B cell (primary cell): ENCODE measurements at regions not wholly inside any gene's neighbourhood (a gene's known extent, or its start where the extent isn't known, plus 50 kb on each side); places are given as distances from the start of the nearest gene placed in this dataset.
"Not testable (repeated sequence)": the region's sequence is repeated elsewhere in the genome, so short reads cannot be mapped to it uniquely, and the experiment has no call there.

ENCODE experiments used
- ATAC-seq: fragments of 200-7000 bp; cut with Tn5 transposase; one replicate; pipeline ENCODE4 v1.10.0; 2021; ENCODE audit warnings: low read depth, mild to moderate bottlenecking, moderate number of reproducible peaks, moderate library complexity
- CTCF ChIA-PET: fragments of 350-600 bp; sonication (Branson Sonifier 250); formaldehyde crosslinking; loops from one replicate; lab custom pipeline; 2021; ENCODE audit warnings: antibody characterized with exemption, inconsistent platforms; lab: Charles Lee
- POLR2A ChIA-PET: fragments of 350-600 bp; sonication (Branson Sonifier 250); formaldehyde crosslinking; loops from one replicate; lab custom pipeline; 2021; ENCODE audit warnings: antibody characterized with exemption; lab: Charles Lee
- DNase-seq: peaks from one replicate; pipeline ENCODE4 v3.0.0; 2013
- H2AFZ ChIP-seq: 2 replicates; pipeline ENCODE4 v1.6.1; 2012; ENCODE audit warnings: mild to moderate bottlenecking, low read depth, low read length; ENCODE audit not compliant: insufficient read depth, poor library complexity, severe bottlenecking
- H3K27ac ChIP-seq, 2 donors: 1 replicate in 1 of 2; 2 replicates in 1 of 2; pipeline ENCODE4 v1.5.1; 2012 to 2013; ENCODE audit warnings: low read length in 2 of 2, mild to moderate bottlenecking in 2 of 2, moderate library complexity in 1 of 2
- H3K27me3 ChIP-seq, 4 experiments: fragments of 200-600 bp in 1 of 4; sonication (generic) in 1 of 4; replicated peaks in 1 of 4; 1 replicate in 2 of 4; 2 replicates in 2 of 4; pipeline versions ENCODE4 v1.6.1 to v1.7.0; 2013 to 2016; ENCODE audit warnings: low read length in 3 of 4, mild to moderate bottlenecking in 2 of 4, mixed read lengths in 1 of 4, moderate library complexity in 1 of 4; ENCODE audit not compliant: insufficient read depth in 4 of 4, control insufficient read depth in 3 of 4; ENCODE audit errors: control extremely low read depth in 1 of 4
- H3K36me3 ChIP-seq, 2 experiments: replicated peaks in 1 of 2; 1 replicate in 1 of 2; 2 replicates in 1 of 2; pipeline versions ENCODE4 v1.6.1 to v1.7.1; 2013; ENCODE audit warnings: low read length in 1 of 2; ENCODE audit not compliant: insufficient read depth in 2 of 2, control insufficient read depth in 1 of 2; ENCODE audit errors: control extremely low read depth in 1 of 2, extremely low read depth in 1 of 2
- H3K4me1 ChIP-seq, 2 donors: fragments of 200-600 bp in 1 of 2; sonication (generic) in 1 of 2; 1 replicate in 1 of 2; 2 replicates in 1 of 2; pipeline versions ENCODE4 v1.5.1 to v1.6.1; 2013 to 2017; ENCODE audit warnings: low read length in 2 of 2; ENCODE audit not compliant: control insufficient read depth in 2 of 2, insufficient read depth in 2 of 2
- H3K4me2 ChIP-seq: replicated peaks from 2 replicates; pipeline ENCODE3; 2012; ENCODE audit warnings: mild to moderate bottlenecking, low read depth, low read length; ENCODE audit not compliant: poor library complexity, severe bottlenecking
- H3K4me3 ChIP-seq, 5 experiments: fragments of 200-600 bp in 1 of 5; sonication (generic) in 1 of 5; 1 replicate in 3 of 5; 2 replicates in 2 of 5; pipeline versions ENCODE4 v1.5.1 to v1.7.0; 2011 to 2016; ENCODE audit warnings: low read length in 4 of 5, mild to moderate bottlenecking in 4 of 5, low read depth in 2 of 5, control low read depth in 1 of 5, moderate library complexity in 1 of 5; ENCODE audit not compliant: insufficient read depth in 1 of 5; ENCODE audit errors: control extremely low read depth in 1 of 5, extremely low read depth in 1 of 5
- H3K79me2 ChIP-seq: fragments of 200-600 bp; sonication (generic); one replicate; pipeline ENCODE4 v1.6.0; 2016; ENCODE audit warnings: low read length; ENCODE audit not compliant: control insufficient read depth, insufficient read depth
- H3K9ac ChIP-seq: fragments of 200-600 bp; sonication (generic); 2 replicates; pipeline ENCODE4 v1.6.1; 2017; ENCODE audit warnings: mild to moderate bottlenecking, low read length, moderate library complexity
- H3K9me3 ChIP-seq, 3 donors: one replicate each; pipeline versions ENCODE4 v1.6.1 to v1.7.1; 2013; ENCODE audit warnings: low read length in 2 of 3; ENCODE audit not compliant: control insufficient read depth in 2 of 3, insufficient read depth in 1 of 3; ENCODE audit errors: control extremely low read depth in 1 of 3
- H4K20me1 ChIP-seq: 2 replicates; pipeline ENCODE4 v1.6.0; 2012; ENCODE audit warnings: mild to moderate bottlenecking, low read length; ENCODE audit not compliant: insufficient read depth, control insufficient read depth, poor library complexity, severe bottlenecking
- H3K27ac Mint-ChIP-seq: one replicate; pipeline ENCODE4 v1.8.0; 2021; ENCODE audit warnings: mixed read lengths
- H3K27me3 Mint-ChIP-seq: one replicate; pipeline ENCODE4 v1.8.0; 2021; ENCODE audit warnings: mixed read lengths
- H3K4me1 Mint-ChIP-seq: one replicate; pipeline ENCODE4 v1.8.0; 2021; ENCODE audit warnings: mixed read lengths
- H3K4me3 Mint-ChIP-seq: one replicate; pipeline ENCODE4 v1.8.0; 2021; ENCODE audit warnings: mixed read lengths
- H3K9me3 Mint-ChIP-seq: one replicate; pipeline ENCODE4 v1.8.0; 2022; ENCODE audit warnings: mixed read lengths; ENCODE audit not compliant: insufficient read depth
- EZH2 ChIP-seq: IDR thresholded peaks from 2 replicates; pipeline ENCODE4 v1.6.1; 2012; ENCODE audit warnings: borderline replicate concordance, low read depth, mild to moderate bottlenecking, moderate library complexity, low read length; ENCODE audit not compliant: insufficient read depth, poor library complexity, severe bottlenecking
- WGBS: methylation state at CpG from one replicate; pipeline ENCODE4 v1.1.5; 2013; ENCODE audit warnings: missing lambda C conversion rate; ENCODE audit not compliant: insufficient coverage; 5-methylcytosine and 5-hydroxymethylcytosine counted together
- intact Hi-C: fragments of 100-400 bp; cut with micrococcal nuclease; formaldehyde crosslinking; loops from one replicate; pipeline ENCODE4 v1.10.0; 2022
- TF ChIP-seq, protein P1 (sequence below): fragments of 200-600 bp; IDR thresholded peaks from one replicate; pipeline ENCODE4 v1.8.0; 2022; ENCODE audit warnings: antibody characterized with exemption, mild to moderate bottlenecking

DNA sequence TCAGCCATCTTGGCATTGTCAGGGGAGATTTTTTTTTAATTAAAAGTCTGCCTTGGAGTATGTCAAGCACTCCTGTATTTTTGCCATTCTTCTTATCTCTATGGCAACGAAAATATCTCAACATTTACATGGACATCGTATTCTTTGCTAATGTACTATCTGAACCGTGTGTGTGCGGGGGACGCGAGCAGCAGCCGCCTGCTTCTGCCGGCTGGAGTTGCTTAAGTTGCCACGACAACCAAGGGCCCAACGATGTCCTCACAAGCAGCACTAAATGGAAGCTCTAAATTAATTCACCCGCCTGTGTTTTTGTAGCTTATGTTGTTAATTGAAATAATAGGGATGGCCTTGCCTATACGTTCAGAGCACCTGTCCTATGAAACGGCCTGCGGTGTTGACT, 309.5 kb downstream of the TEX29 start:
- no peak overlapping the region for H3K4me3 Mint-ChIP-seq

DNA sequence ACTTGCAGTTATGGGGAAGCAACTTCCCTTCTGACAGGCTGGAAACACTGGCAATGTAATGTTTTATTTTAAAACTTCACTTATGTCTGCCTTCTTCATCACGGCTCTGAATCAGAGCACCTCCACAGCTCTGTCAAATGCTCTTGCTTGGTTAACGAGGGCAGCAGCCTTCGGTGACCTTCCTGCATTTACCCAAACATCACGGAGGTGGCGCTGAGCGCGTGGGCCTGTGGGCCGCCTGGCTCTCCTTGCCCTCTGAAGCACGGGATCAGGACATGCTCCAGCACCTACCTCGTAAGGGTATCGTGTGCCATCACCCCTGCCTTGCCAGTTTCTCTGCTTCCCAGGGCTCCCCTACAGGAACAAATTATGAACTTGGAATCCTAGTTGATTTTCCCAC, 310.0 kb downstream of the TEX29 start:
- Mint-ChIP-seq H3K27me3 (no peaks in the 10 kb centered on the region), H3K4me3 (no peak overlapping the region), H3K9me3 (no peaks in the 10 kb centered on the region), H3K4me1 (no peaks in the 10 kb centered on the region), H3K27ac (no peak overlapping the region)
- CTCF ChIA-PET = no interaction called here
- Histone ChIP-seq H2AFZ (no peak overlapping the region), H3K4me1 (no peaks in the 10 kb centered on the region), H3K27ac (no peak overlapping the region), H4K20me1 (no peaks in the 10 kb centered on the region), H3K79me2 (no peaks in the 10 kb centered on the region), H3K9me3 (peaks cover 0 to 12% (median 0%) of the 10 kb centered on the region in 3 donors), H3K27me3 (no peaks in the 10 kb centered on the region), H3K9ac (no peak overlapping the region), H3K4me2 (no peak overlapping the region), H3K36me3 (no peaks in the 10 kb centered on the region), H3K4me3 (no peak overlapping the region)
- 94% methylated on average over 11 of the region's 11 CpGs for WGBS
- no peak for DNase-seq
- no peak for ATAC-seq
- POLR2A ChIA-PET = no interaction called here
- TF ChIP-seq, protein P1, sequence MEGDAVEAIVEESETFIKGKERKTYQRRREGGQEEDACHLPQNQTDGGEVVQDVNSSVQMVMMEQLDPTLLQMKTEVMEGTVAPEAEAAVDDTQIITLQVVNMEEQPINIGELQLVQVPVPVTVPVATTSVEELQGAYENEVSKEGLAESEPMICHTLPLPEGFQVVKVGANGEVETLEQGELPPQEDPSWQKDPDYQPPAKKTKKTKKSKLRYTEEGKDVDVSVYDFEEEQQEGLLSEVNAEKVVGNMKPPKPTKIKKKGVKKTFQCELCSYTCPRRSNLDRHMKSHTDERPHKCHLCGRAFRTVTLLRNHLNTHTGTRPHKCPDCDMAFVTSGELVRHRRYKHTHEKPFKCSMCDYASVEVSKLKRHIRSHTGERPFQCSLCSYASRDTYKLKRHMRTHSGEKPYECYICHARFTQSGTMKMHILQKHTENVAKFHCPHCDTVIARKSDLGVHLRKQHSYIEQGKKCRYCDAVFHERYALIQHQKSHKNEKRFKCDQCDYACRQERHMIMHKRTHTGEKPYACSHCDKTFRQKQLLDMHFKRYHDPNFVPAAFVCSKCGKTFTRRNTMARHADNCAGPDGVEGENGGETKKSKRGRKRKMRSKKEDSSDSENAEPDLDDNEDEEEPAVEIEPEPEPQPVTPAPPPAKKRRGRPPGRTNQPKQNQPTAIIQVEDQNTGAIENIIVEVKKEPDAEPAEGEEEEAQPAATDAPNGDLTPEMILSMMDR = no peak
- TF ChIP-seq EZH2 = no peak
- intact Hi-C loops = no loop called here

More for the DNA sequence above, 309.5 kb downstream of the TEX29 start:
- H2AFZ ChIP-seq = no peak overlapping the region
- ChIA-PET POLR2A (no interaction called here), CTCF (no interaction called here)
- H3K79me2 ChIP-seq = no peaks in the 10 kb centered on the region
- Mint-ChIP-seq H3K9me3 (no peaks in the 10 kb centered on the region), H3K27ac (no peak overlapping the region), H3K27me3 (no peaks in the 10 kb centered on the region), H3K4me1 (no peaks in the 10 kb centered on the region)
- no peak for ATAC-seq
- H3K9me3 ChIP-seq = peaks cover 0 to 12% (median 0%) of the 10 kb centered on the region in 3 donors
- no peak for DNase-seq
- no peaks in the 10 kb centered on the region for H4K20me1 ChIP-seq
- H3K27ac ChIP-seq = no peak overlapping the region
- H3K4me2 ChIP-seq = no peak overlapping the region
- H3K9ac ChIP-seq = no peak overlapping the region
- H3K4me1 ChIP-seq = no peaks in the 10 kb centered on the region
- intact Hi-C loops = no loop called here
- H3K36me3 ChIP-seq = no peaks in the 10 kb centered on the region
- H3K4me3 ChIP-seq = no peak overlapping the region
- TF ChIP-seq, protein P1 = no peak
- no peak for TF ChIP-seq EZH2
- no peaks in the 10 kb centered on the region for H3K27me3 ChIP-seq
- 96% methylated on average over 14 of the region's 14 CpGs for WGBS

DNA sequence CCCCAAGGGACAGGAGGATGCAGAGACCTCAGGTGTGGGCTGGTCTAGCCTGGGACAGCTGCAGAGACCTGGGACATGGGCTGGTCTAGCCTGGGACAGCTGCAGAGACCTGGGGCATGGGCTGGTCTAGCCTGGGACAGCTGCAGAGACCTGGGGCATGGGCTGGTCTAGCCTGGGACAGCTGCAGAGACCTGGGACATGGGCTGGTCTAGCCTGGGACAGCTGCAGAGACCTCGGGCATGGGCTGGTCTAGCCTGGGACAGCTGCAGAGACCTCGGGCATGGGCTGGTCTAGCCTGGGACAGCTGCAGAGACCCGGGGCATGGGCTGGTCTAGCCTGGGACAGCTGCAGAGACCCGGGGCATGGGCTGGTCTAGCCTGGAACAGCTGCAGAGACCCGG, 310.8 kb downstream of the TEX29 start:
- H3K9ac ChIP-seq, H3K27me3 Mint-ChIP-seq, intact Hi-C loops: not testable (repeated sequence)

More for the DNA sequence above, 310.8 kb downstream of the TEX29 start:
- H2AFZ ChIP-seq, H3K4me3 Mint-ChIP-seq, POLR2A ChIA-PET, CTCF ChIA-PET, H3K27me3 ChIP-seq, H3K27ac ChIP-seq, ATAC-seq, H3K79me2 ChIP-seq, H3K36me3 ChIP-seq, DNase-seq, H3K4me1 Mint-ChIP-seq, H3K4me2 ChIP-seq, H3K9me3 Mint-ChIP-seq, H4K20me1 ChIP-seq, H3K4me1 ChIP-seq, H3K27ac Mint-ChIP-seq, H3K4me3 ChIP-seq: not testable (repeated sequence)
- H3K9me3 ChIP-seq = peaks cover 0 to 12% (median 0%) of the 10 kb centered on the region in 3 donors
- 60% methylated on average over 4 of the region's 5 CpGs for WGBS
